HG02852 (cell line): ENCODE measurements at regions not wholly inside any gene's neighbourhood (a gene's known extent, or its start where the extent isn't known, plus 50 kb on each side); places are given as distances from the start of the nearest gene placed in this dataset.

Experiments used
- ATAC-seq: cut with Tn5 transposase; IDR thresholded peaks from one replicate; pipeline ENCODE4 v1.9.1; 2021; ENCODE audit warnings: mild to moderate bottlenecking, moderate library complexity; ENCODE audit not compliant: unreplicated experiment

GRCh38 chr2:64823794-64824193 lies 165.4 kb upstream of the SLC1A4 start:
- no peak for ATAC-seq

GRCh38 chr2:64825831-64826491 lies 163.2 kb upstream of the SLC1A4 start:
- ATAC-seq, result no peak

GRCh38 chr2:64826703-64827102 lies 162.5 kb upstream of the SLC1A4 start:
- ATAC-seq, result no peak

GRCh38 chr2:64828261-64828660 lies 160.9 kb upstream of the SLC1A4 start:
- ATAC-seq, result no peak

GRCh38 chr2:64829525-64829924 lies 159.7 kb upstream of the SLC1A4 start:
- ATAC-seq, result no peak

- ATAC-seq, result peak; percentile 85
These were observed 157.8 kb upstream of the SLC1A4 start for GRCh38 chr2:64831134-64831976.

- ATAC-seq, result no peak
These were observed 157.2 kb upstream of the SLC1A4 start for GRCh38 chr2:64831977-64832328.

GRCh38 chr2:64832936-64833335 lies 156.3 kb upstream of the SLC1A4 start:
- ATAC-seq, result no peak

- ATAC-seq, result no peak
These were observed 152.6 kb upstream of the SLC1A4 start for GRCh38 chr2:64836566-64836965.

GRCh38 chr2:64837116-64837731 lies 152.0 kb upstream of the SLC1A4 start:
- ATAC-seq, result no peak

- ATAC-seq, result no peak
These were observed 151.1 kb upstream of the SLC1A4 start for GRCh38 chr2:64837925-64838641.

GRCh38 chr2:64838817-64839216 lies 150.4 kb upstream of the SLC1A4 start:
- no peak for ATAC-seq

- peak; percentile 90 for ATAC-seq
These were observed 149.4 kb upstream of the SLC1A4 start for GRCh38 chr2:64839844-64840243.

- no peak for ATAC-seq
These were observed 148.7 kb upstream of the SLC1A4 start for GRCh38 chr2:64840426-64840881.

GRCh38 chr2:64841461-64841860 lies 147.7 kb upstream of the SLC1A4 start:
- ATAC-seq, result no peak

GRCh38 chr2:64842030-64842429 lies 147.2 kb upstream of the SLC1A4 start:
- ATAC-seq, result no peak

- no peak for ATAC-seq
These were observed 145.1 kb upstream of the SLC1A4 start for GRCh38 chr2:64844087-64844486.

- no peak for ATAC-seq
These were observed 143.8 kb upstream of the SLC1A4 start for GRCh38 chr2:64845273-64845905.

GRCh38 chr2:64846177-64846576 lies 143.0 kb upstream of the SLC1A4 start:
- no peak for ATAC-seq

- ATAC-seq, result no peak
These were observed 141.3 kb upstream of the SLC1A4 start for GRCh38 chr2:64847930-64848329.

GRCh38 chr2:64848363-64848762 lies 140.8 kb upstream of the SLC1A4 start:
- ATAC-seq, result no peak
